H9 (cell line): ENCODE measurements at regions not wholly inside any gene's neighbourhood (a gene's known extent, or its start where the extent isn't known, plus 50 kb on each side); places are given as distances from the start of the nearest gene placed in this dataset.

Source experiments
- DNase-seq: peaks from one replicate; pipeline ENCODE4 v3.0.0-alpha.2; 2017
- H2AFZ ChIP-seq: one replicate; pipeline ENCODE4 v1.6.1; 2013; ENCODE audit warnings: mild to moderate bottlenecking, low read length, control low read depth, moderate library complexity
- H2AK5ac ChIP-seq: 2 replicates; pipeline ENCODE4 v1.6.1; 2013; ENCODE audit warnings: low read length, control low read depth, mixed read lengths; ENCODE audit not compliant: insufficient read length
- H2BK120ac ChIP-seq: one replicate; pipeline ENCODE4 v1.6.1; 2013; ENCODE audit warnings: low read depth, mild to moderate bottlenecking, low read length, control low read depth, inconsistent platforms; ENCODE audit not compliant: poor library complexity, severe bottlenecking
- H2BK12ac ChIP-seq: 2 replicates; pipeline ENCODE4 v1.6.1; 2013; ENCODE audit warnings: low read length, control low read depth, mixed read lengths, low read depth; ENCODE audit not compliant: insufficient read length
- H2BK15ac ChIP-seq: 2 replicates; pipeline ENCODE4 v1.6.1; 2013; ENCODE audit warnings: low read depth, low read length, control low read depth
- H2BK20ac ChIP-seq: one replicate; pipeline ENCODE4 v1.6.1; 2013; ENCODE audit warnings: low read depth, mild to moderate bottlenecking, low read length, control low read depth, inconsistent platforms; ENCODE audit not compliant: poor library complexity, severe bottlenecking
- H2BK5ac ChIP-seq: 2 replicates; pipeline ENCODE4 v1.6.1; 2013; ENCODE audit warnings: low read length, control low read depth, mixed read lengths; ENCODE audit not compliant: insufficient read length
- H3K14ac ChIP-seq: 2 replicates; pipeline ENCODE4 v1.6.1; 2013; ENCODE audit warnings: low read length, control low read depth; ENCODE audit not compliant: insufficient read depth
- H3K18ac ChIP-seq: 2 replicates; pipeline ENCODE4 v1.6.1; 2013; ENCODE audit warnings: low read depth, mild to moderate bottlenecking, mixed read lengths, low read length, control low read depth; ENCODE audit not compliant: insufficient read length
- H3K23ac ChIP-seq: 2 replicates; pipeline ENCODE4 v1.6.1; 2013; ENCODE audit warnings: low read length, control low read depth, mixed read lengths, low read depth; ENCODE audit not compliant: insufficient read length
- H3K23me2 ChIP-seq: 2 replicates; pipeline ENCODE4 v1.6.1; 2013; ENCODE audit warnings: low read depth, mild to moderate bottlenecking, mixed read lengths, low read length, control low read depth; ENCODE audit not compliant: insufficient read length, poor library complexity, severe bottlenecking
- H3K27ac ChIP-seq: 2 replicates; pipeline ENCODE4 v1.5.1; 2013; ENCODE audit warnings: low read length, control low read depth, mixed read lengths, low read depth; ENCODE audit not compliant: insufficient read length
- H3K27me3 ChIP-seq: 2 replicates; pipeline ENCODE4 v1.6.1; 2013; ENCODE audit warnings: low read length, control low read depth, inconsistent platforms; ENCODE audit not compliant: insufficient read depth
- H3K4ac ChIP-seq: 2 replicates; pipeline ENCODE4 v1.6.1; 2013; ENCODE audit warnings: low read depth, mild to moderate bottlenecking, control low read depth, inconsistent platforms, low read length, moderate library complexity
- H3K4me1 ChIP-seq: 2 replicates; pipeline ENCODE4 v1.6.1; 2013; ENCODE audit warnings: low read length, control low read depth, inconsistent platforms; ENCODE audit not compliant: insufficient read depth
- H3K4me2 ChIP-seq: 2 replicates; pipeline ENCODE4 v1.6.1; 2013; ENCODE audit warnings: low read length, control low read depth, mixed read lengths; ENCODE audit not compliant: insufficient read length, insufficient read depth
- H3K56ac ChIP-seq: 2 replicates; pipeline ENCODE4 v1.6.1; 2013; ENCODE audit warnings: low read depth, mild to moderate bottlenecking, mixed read lengths, low read length, control low read depth; ENCODE audit not compliant: insufficient read length
- H3K79me1 ChIP-seq: 2 replicates; pipeline ENCODE4 v1.6.1; 2013; ENCODE audit warnings: low read depth, mild to moderate bottlenecking, moderate library complexity, low read length, control low read depth, inconsistent platforms; ENCODE audit not compliant: insufficient read depth, poor library complexity, severe bottlenecking
- H3K79me2 ChIP-seq: 2 replicates; pipeline ENCODE4 v1.6.1; 2013; ENCODE audit warnings: low read length, control low read depth, inconsistent platforms; ENCODE audit not compliant: insufficient read depth
- H3K9ac ChIP-seq: 2 replicates; pipeline ENCODE4 v1.6.1; 2013; ENCODE audit warnings: low read length, control low read depth, mixed read lengths; ENCODE audit not compliant: insufficient read length; ENCODE audit errors: extremely low read depth
- H3K9me3 ChIP-seq: one replicate; pipeline ENCODE4 v1.6.1; 2013; ENCODE audit warnings: low read depth, low read length, inconsistent platforms; ENCODE audit not compliant: control insufficient read depth
- H3T11ph ChIP-seq: one replicate; pipeline ENCODE4 v1.6.1; 2013; ENCODE audit warnings: mild to moderate bottlenecking, low read length, control low read depth, inconsistent platforms
- H4K20me1 ChIP-seq: one replicate; pipeline ENCODE4 v1.6.1; 2013; ENCODE audit not compliant: control insufficient read depth, insufficient read length, insufficient read depth
- H4K5ac ChIP-seq: 2 replicates; pipeline ENCODE4 v1.6.1; 2013; ENCODE audit warnings: low read depth, mild to moderate bottlenecking, mixed read lengths, low read length, control low read depth; ENCODE audit not compliant: insufficient read length
- H4K8ac ChIP-seq: replicated peaks from 2 replicates; pipeline ENCODE4 v1.6.1; 2013; ENCODE audit warnings: low read length, control low read depth, mixed read lengths, low read depth; ENCODE audit not compliant: insufficient read length
- H4K91ac ChIP-seq: 2 replicates; pipeline ENCODE4 v1.6.1; 2013; ENCODE audit warnings: low read depth, mild to moderate bottlenecking, moderate library complexity, mixed read lengths, low read length, control low read depth; ENCODE audit not compliant: insufficient read length
- H3K27ac Mint-ChIP-seq, 3 experiments: 2 replicates in 2 of 3; 3 replicates in 1 of 3; pipeline ENCODE4 v1.8.0; 2020 to 2021; ENCODE audit warnings: mixed read lengths in 3 of 3, mild to moderate bottlenecking in 1 of 3, moderate library complexity in 1 of 3
- H3K27me3 Mint-ChIP-seq: 2 replicates; pipeline ENCODE4 v1.8.0; 2021; ENCODE audit warnings: low read depth, mild to moderate bottlenecking, moderate library complexity, mixed read lengths
- H3K36me3 Mint-ChIP-seq, 3 experiments: 2 replicates in 2 of 3; 3 replicates in 1 of 3; pipeline ENCODE4 v1.8.0; 2020 to 2021; ENCODE audit warnings: low read depth in 3 of 3, mixed read lengths in 3 of 3; ENCODE audit not compliant: insufficient read depth in 1 of 3
- H3K4me1 Mint-ChIP-seq, 2 experiments: 2 replicates each; pipeline ENCODE4 v1.8.0; 2020; ENCODE audit warnings: mixed read lengths in 2 of 2
- H3K4me3 Mint-ChIP-seq, 2 experiments: 2 replicates in 1 of 2; 3 replicates in 1 of 2; pipeline ENCODE4 v1.8.0; 2020 to 2021; ENCODE audit warnings: mild to moderate bottlenecking in 2 of 2, mixed read lengths in 2 of 2, moderate library complexity in 1 of 2
- H3K9me3 Mint-ChIP-seq, 2 experiments: 2 replicates in 1 of 2; 3 replicates in 1 of 2; pipeline ENCODE4 v1.8.0; 2020; ENCODE audit warnings: mild to moderate bottlenecking in 2 of 2, mixed read lengths in 2 of 2, moderate library complexity in 1 of 2
- CTCF ChIP-seq: fragments of 200-600 bp; sonication (generic); conservative IDR thresholded peaks from 3 replicates; pipeline ENCODE4 v1.8.0; 2021; ENCODE audit warnings: antibody characterized with exemption, mild to moderate bottlenecking

GRCh38 chr3:116939550-116939949, 230.0 kb downstream of the TUSC7 start:
- H2BK20ac ChIP-seq = no peak overlapping the region
- no peak overlapping the region for H3K4ac ChIP-seq
- Mint-ChIP-seq H3K9me3 (peaks cover 0 to 5% of the 10 kb centered on the region in 2 experiments; a peak in 3 of 5 replicates), H3K4me1 (peaks cover 13 to 14% of the 10 kb centered on the region in 2 experiments), H3K36me3 (peaks cover 0 to 20% (median 1%) of the 10 kb centered on the region in 3 experiments; a peak in 4 of 7 replicates), H3K27ac (no peak overlapping the region; a peak in 1 of 7 replicates), H3K27me3 (no peaks in the 10 kb centered on the region), H3K4me3 (no peak overlapping the region)
- H4K91ac ChIP-seq = no peak overlapping the region
- H3K27me3 ChIP-seq = no peaks in the 10 kb centered on the region
- H3K79me1 ChIP-seq = no peaks in the 10 kb centered on the region
- H4K20me1 ChIP-seq = no peaks in the 10 kb centered on the region
- H2BK5ac ChIP-seq = no peak overlapping the region
- no peak overlapping the region for H3K14ac ChIP-seq
- no peak overlapping the region for H3K4me2 ChIP-seq
- no peaks in the 10 kb centered on the region for H3K9me3 ChIP-seq
- H3T11ph ChIP-seq = no peak overlapping the region
- no peaks in the 10 kb centered on the region for H3K23me2 ChIP-seq
- no peak overlapping the region for H3K9ac ChIP-seq
- no peak overlapping the region for H4K8ac ChIP-seq
- H3K27ac ChIP-seq = no peak overlapping the region
- H2BK120ac ChIP-seq = no peak overlapping the region
- no peak overlapping the region for H4K5ac ChIP-seq
- no peaks in the 10 kb centered on the region for H3K4me1 ChIP-seq
- H2BK15ac ChIP-seq = no peak overlapping the region
- no peak overlapping the region for H3K18ac ChIP-seq
- no peaks in the 10 kb centered on the region for H3K79me2 ChIP-seq
- H2AFZ ChIP-seq = no peak overlapping the region
- no peak overlapping the region for H2BK12ac ChIP-seq
- no peak overlapping the region for H2AK5ac ChIP-seq
- H3K56ac ChIP-seq = no peak overlapping the region
- no peak for TF ChIP-seq CTCF
- no peak overlapping the region for H3K23ac ChIP-seq
- DNase-seq = no peak
